ENCODE measurements at regions not wholly inside any gene's neighbourhood (a gene's known extent, or its start where the extent isn't known, plus 50 kb on each side); places are given as distances from the start of the nearest gene placed in this dataset.
A peak's percentile ranks its signal among the peaks of the same experiment; 100 is the strongest.
"Not testable (repeated sequence)": the region's sequence is repeated elsewhere in the genome, so short reads cannot be mapped to it uniquely, and the experiment has no call there.

DNA sequence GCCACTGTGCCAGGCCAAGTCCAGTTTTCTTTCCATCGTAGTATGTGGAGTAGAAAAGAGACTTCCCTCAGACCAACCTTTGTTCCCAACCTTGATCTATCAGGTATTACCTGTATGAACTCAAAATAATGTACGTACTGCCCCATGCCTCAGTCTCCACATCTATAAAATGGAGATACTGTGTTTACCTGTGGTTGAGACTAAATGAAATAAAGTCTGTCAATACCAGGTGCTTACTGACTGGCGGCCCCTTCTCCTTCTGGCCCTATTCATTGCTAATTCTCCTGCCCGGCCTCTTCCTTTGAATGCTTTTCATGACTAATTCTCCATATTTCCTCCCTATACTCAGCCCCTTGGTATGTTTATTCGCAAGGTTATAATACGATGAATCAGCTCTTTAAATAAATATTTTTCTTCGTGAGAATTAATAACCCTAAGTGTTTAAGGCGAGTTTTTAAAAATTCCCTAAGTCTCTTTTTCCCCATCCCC is 89.6 kb upstream of the BASP1 start:
- no peak for DNase-seq (ENCODE audit: low read depth in 1 of 2, low spot score in 1 of 2)
- in situ Hi-C loops (cut with HindIII; ENCODE audit: low pct_unique_long_range_greater_than_20kb, low sequenced_read_pairs) = no loop called here
- TF ChIP-seq JUND (IDR thresholded peaks at IDR 0.05; ENCODE audit: low read depth) = no peak

DNA sequence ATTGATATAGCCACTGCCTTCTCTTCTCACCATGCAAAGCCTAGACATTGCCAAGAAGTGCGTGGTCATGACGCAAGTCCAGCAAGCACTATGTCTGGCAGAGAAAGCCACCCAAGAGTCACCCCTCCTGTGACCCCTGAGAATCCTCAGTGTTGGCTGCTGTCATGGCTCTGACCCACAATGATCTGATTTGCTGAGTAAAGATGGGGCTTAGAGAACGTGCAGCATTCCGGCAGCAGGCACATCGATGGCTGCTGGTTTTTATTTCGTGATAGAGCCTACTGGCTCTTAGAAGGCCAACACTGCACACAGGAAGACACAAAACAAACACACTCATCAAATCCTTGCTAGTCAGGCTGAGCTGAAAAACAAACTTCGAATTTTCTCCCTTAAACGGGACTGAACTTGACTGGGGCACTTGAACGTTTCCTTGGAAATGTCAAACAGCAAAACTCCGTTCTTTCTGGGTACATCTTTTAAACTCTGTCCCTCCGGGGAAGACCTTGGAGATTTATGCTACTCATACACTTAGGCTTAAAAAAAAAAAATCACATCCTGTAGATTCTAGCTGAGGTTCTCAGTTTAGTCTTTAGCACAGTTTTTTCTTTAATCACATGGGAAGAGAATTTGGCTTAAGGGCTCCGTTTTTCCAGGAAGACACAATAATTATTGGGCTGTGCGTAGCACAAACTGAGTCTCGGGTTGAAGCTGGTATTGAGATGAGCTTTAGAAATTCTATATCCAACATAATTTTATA is 88.2 kb upstream of the BASP1 start:
- in situ Hi-C loops (cut with HindIII; ENCODE audit: low pct_unique_long_range_greater_than_20kb, low sequenced_read_pairs) = no loop called here
- DNase-seq (ENCODE audit: low read depth in 1 of 2, low spot score in 1 of 2) = no peak
- no peak for TF ChIP-seq JUND (IDR thresholded peaks at IDR 0.05; ENCODE audit: low read depth)

DNA sequence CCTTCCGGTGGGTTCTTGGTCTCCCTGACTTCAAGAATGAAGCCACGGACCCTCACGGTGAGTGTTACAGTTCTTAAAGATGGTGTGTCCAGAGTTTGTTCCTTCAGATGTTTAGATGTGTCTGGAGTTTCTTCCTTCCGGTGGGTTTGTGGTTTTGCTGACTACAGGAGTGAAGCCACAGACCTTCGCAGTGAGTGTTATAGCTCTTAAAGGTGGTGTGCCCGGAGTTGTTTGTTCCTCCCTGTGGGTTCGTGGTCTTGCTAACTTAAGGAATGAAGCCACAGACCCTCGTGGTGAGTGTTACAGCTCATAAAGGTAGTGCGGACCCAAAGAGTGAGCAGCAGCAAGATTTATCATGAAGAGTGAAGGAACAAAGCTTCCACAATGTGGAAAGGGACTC is 87.1 kb upstream of the BASP1 start:
- DNase-seq (ENCODE audit: low read depth in 1 of 2, low spot score in 1 of 2); in situ Hi-C loops (cut with HindIII; ENCODE audit: low pct_unique_long_range_greater_than_20kb, low sequenced_read_pairs): not testable (repeated sequence)

DNA sequence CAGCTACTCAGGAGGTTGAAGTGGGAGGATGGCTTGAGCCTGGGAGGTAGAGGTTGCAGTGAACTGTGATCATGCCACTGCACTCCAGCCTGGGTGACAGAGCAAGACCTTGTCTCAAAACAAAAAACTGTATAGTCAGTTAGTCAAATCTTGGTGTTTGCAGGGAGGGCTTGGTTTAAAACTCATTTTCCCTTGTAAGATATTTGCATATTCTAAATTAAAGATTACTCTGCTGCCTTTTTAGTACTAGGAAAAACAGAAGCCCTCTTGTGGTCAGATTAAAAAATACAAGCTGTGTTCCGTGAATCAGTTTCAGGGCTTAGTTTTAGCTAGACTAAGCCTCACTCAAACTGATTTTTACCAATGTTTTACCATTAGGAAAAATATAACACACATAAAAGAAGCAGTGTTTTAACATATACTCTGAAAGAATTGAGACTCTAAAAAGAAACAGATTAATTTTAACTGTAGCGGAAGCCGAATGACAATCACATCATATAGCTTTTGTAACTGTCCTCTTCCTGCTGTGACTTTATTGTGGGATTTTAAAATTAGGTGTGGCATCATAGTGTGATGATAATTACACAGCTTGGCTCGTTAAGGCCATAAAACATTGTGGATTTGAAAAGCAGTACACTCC is 84.9 kb upstream of the BASP1 start:
- no peak for TF ChIP-seq JUND (IDR thresholded peaks at IDR 0.05; ENCODE audit: low read depth)
- DNase-seq (ENCODE audit: low read depth in 1 of 2, low spot score in 1 of 2) = peak; percentile 22 to 53
- in situ Hi-C loops (cut with HindIII; ENCODE audit: low pct_unique_long_range_greater_than_20kb, low sequenced_read_pairs) = no loop called here

DNA sequence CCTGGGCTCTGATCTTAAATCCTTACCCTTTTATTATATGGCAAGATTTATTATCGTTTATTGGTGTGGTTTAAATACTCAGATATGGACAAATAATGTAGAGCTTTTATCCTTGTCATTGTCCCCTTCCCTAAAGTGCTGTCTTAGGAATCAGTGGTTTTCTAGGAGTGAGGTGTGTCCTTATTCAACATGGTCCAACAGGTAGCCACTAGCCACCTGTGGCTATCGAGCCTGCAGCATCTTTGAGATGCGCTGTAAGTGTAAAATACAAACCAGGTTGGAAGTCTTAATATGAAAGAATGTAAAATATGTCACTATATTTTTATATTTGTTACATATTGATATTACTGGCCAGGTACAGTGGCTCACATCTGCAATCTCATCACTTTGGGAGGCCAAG is 82.4 kb upstream of the BASP1 start:
- no peak for TF ChIP-seq JUND (IDR thresholded peaks at IDR 0.05; ENCODE audit: low read depth)
- in situ Hi-C loops (cut with HindIII; ENCODE audit: low pct_unique_long_range_greater_than_20kb, low sequenced_read_pairs) = no loop called here
- no peak for DNase-seq (ENCODE audit: low read depth in 1 of 2, low spot score in 1 of 2)

DNA sequence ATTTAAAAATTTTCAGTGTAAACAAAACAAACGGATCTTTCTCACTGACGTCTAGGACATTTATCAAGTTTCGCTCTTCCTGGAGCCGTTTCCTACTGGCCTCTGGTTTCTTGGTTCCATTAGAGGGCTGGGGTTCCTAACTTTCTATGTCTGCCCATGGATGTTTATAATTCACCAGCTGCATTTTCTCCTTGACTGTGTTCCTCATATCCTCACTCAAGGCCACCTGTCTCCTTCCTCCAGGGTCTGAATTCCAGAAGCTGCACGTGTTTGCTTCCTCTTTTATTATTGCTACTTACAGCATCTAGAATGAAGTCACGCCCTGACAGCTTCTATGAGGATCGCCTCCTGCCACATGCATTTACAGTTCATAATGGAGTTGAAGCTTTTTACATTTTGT is 74.1 kb upstream of the BASP1 start:
- no peak for TF ChIP-seq JUND (IDR thresholded peaks at IDR 0.05; ENCODE audit: low read depth)
- DNase-seq (ENCODE audit: low read depth in 1 of 2, low spot score in 1 of 2) = no peak
- in situ Hi-C loops (cut with HindIII; ENCODE audit: low pct_unique_long_range_greater_than_20kb, low sequenced_read_pairs) = no loop called here

DNA sequence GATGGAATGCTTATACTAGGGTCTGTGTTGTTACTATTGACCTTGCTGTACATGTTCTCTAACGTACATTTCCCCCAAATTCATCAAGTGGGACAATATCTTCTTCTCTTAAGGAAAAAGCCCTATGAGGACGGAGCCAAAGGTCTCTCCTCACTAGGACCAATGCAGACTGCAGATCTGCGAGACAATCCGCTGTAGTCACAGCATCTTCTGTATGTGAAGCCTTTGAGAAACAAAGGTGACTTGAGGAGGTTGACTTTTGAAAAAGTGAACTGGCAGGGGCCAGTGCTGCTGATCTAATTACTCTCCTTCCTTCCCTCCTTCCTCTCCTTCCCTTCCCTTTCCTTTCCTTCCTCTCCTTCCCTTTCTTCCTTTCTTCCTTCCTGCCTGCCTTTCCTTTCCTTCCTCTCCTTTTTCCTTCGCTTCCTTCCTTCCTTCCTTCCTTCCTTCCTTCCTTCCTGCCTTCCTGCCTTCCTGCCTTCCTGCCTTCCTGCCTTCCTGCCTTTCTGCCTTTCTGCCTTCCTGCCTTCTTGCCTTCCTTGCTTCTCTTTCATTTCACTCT is 71.1 kb upstream of the BASP1 start:
- in situ Hi-C loops (cut with HindIII; ENCODE audit: low pct_unique_long_range_greater_than_20kb, low sequenced_read_pairs) = no loop called here
- no peak for TF ChIP-seq JUND (IDR thresholded peaks at IDR 0.05; ENCODE audit: low read depth)
- no peak for DNase-seq (ENCODE audit: low read depth in 1 of 2, low spot score in 1 of 2)

DNA sequence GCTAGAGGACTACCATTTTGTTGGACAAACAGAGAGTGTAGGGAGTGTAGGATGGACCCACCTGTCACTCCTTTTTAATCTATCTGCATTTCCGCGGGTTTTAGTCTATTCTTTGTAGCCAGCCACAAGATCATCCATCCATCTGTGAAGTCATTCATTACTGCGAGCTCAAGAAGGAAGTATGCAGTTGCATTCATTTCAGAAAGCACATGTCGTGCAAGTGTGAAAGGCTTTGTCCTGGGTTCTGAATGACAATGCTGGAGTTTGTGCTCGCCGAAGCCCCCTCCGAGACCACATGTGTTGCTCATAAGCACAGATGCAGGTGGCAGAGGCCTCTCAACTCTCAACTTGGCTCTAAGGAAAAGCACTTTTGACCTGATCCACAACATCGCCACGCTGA is 70.3 kb upstream of the BASP1 start:
- no peak for DNase-seq (ENCODE audit: low read depth in 1 of 2, low spot score in 1 of 2)
- TF ChIP-seq JUND (IDR thresholded peaks at IDR 0.05; ENCODE audit: low read depth) = no peak
- in situ Hi-C loops (cut with HindIII; ENCODE audit: low pct_unique_long_range_greater_than_20kb, low sequenced_read_pairs) = no loop called here

DNA sequence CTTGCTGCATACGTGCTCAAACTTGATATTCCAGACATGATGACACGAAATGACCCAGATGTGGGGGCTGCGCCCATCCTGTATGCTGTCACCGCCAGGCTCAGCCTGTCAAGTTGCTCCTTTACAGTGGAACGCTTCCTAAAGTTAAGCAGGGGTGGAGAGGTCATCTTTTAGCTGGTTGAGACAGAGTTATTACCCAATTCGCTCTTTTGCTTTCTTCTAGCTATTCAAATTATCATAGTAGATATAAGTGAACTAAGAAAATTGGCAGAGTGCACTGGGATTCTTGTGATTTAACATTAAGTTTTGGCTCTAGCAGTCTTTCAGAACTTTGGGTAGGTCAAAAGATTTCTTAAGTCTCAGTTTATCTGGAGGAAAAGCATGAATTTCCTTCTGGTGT is 69.8 kb upstream of the BASP1 start:
- DNase-seq (ENCODE audit: low read depth in 1 of 2, low spot score in 1 of 2) = no peak
- TF ChIP-seq JUND (IDR thresholded peaks at IDR 0.05; ENCODE audit: low read depth) = no peak
- in situ Hi-C loops (cut with HindIII; ENCODE audit: low pct_unique_long_range_greater_than_20kb, low sequenced_read_pairs) = no loop called here

DNA sequence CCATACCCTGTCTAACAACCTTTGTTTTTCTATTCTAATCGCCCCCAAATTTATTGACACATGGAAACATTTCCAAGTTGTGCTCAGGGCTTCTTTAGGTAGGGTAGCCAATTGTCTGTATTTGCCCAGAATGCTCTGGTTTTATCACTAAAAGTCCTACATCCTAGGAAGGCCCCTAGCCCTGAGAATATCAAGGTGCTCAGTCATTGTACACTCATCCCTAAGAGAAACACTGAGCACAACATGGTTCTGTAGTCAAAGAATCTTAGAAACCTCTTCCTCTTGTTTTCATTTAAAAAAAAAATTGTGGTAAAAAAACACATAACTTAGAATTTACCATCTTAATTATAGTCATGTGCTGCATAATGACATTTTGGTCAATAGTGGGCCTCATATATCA is 69.0 kb upstream of the BASP1 start:
- TF ChIP-seq JUND (IDR thresholded peaks at IDR 0.05; ENCODE audit: low read depth) = no peak
- DNase-seq (ENCODE audit: low read depth in 1 of 2, low spot score in 1 of 2) = no peak
- in situ Hi-C loops (cut with HindIII; ENCODE audit: low pct_unique_long_range_greater_than_20kb, low sequenced_read_pairs) = no loop called here

DNA sequence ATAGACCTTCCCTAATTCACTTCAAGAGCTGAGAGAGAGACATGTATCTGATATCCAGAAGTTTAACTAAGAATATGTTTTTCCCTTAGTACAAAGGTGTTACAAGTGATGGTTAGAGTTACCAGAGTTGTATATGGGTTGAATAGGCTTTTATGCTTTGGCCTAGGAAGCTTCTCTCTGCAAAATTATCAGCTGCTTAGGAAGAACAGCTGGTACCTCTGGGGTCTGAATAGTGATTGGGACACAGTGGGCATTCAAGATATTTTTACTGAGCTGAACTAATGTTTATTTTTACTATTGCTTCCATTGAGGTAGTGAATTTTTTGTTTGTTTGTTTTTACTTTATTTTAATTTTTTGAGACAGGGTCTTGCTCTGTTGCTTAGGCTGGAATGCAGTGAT is 67.6 kb upstream of the BASP1 start:
- in situ Hi-C loops (cut with HindIII; ENCODE audit: low pct_unique_long_range_greater_than_20kb, low sequenced_read_pairs) = no loop called here
- DNase-seq (ENCODE audit: low read depth in 1 of 2, low spot score in 1 of 2) = no peak
- no peak for TF ChIP-seq JUND (IDR thresholded peaks at IDR 0.05; ENCODE audit: low read depth)

DNA sequence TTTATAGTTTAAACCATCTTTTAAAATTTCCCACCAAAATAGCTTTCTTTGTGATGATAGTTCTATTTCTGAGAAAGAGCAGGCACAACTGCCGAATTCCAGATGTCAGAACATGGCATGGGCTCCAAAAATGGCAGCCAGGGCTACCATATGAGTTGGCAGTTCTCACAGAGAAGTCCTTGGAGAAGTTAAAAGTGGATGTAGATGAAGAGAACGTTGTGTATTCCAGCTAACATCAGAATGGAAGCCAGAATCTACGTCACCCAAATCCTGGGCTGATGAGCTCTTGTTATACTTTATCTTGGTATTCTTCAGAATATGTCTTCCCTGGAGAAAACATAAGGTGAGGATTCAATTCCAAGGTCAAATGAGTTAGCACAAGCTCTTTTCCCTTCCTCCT is 66.9 kb upstream of the BASP1 start:
- in situ Hi-C loops (cut with HindIII; ENCODE audit: low pct_unique_long_range_greater_than_20kb, low sequenced_read_pairs) = no loop called here
- no peak for DNase-seq (ENCODE audit: low read depth in 1 of 2, low spot score in 1 of 2)
- no peak for TF ChIP-seq JUND (IDR thresholded peaks at IDR 0.05; ENCODE audit: low read depth)

DNA sequence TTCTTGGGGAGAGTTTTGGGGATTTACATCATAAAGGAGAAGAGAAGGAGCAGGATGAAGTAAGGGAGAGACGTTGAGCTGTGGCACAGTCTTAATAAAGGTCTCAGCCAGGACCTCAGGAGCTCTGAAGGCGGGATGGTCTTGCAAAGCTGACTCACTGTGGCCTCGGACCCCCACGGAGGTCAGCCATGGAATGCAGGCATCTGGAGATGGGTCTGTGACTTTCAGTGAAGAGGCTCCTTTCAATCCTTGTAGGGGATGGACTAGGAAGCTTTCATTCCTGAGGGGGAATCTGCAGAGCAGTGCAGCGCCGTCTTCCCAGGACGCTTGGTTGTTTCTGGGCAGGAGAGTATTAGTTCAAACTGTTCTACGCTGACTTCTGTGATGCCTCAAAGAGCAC is 65.7 kb upstream of the BASP1 start:
- no peak for TF ChIP-seq JUND (IDR thresholded peaks at IDR 0.05; ENCODE audit: low read depth)
- DNase-seq (ENCODE audit: low read depth in 1 of 2, low spot score in 1 of 2) = no peak
- in situ Hi-C loops (cut with HindIII; ENCODE audit: low pct_unique_long_range_greater_than_20kb, low sequenced_read_pairs) = no loop called here

Measured in T47D (cell line).